ENCODE measurements at regions not wholly inside any gene's neighbourhood (a gene's known extent, or its start where the extent isn't known, plus 50 kb on each side); places are given as distances from the start of the nearest gene placed in this dataset.

DNA sequence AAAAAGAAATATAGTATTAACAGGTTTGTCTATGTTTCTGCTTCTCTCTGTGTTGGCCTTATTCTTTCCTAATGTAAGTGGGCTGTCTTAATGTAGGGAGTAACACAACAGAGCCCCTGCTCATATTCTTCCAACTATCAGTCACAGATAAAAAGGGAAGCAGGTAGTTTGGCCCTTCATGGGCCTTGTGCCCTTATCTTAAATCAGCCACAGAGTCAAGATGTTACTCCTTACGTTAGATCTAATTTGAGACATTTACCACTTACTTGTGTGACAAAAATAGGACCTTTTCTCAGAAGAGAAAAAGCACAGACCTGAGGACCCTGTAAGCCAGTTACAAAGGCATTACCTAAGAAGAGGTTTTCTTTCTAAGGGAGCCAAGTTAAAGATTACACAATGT is 589.0 kb downstream of the GRXCR1 start:
- TF ChIP-seq, protein P1, sequence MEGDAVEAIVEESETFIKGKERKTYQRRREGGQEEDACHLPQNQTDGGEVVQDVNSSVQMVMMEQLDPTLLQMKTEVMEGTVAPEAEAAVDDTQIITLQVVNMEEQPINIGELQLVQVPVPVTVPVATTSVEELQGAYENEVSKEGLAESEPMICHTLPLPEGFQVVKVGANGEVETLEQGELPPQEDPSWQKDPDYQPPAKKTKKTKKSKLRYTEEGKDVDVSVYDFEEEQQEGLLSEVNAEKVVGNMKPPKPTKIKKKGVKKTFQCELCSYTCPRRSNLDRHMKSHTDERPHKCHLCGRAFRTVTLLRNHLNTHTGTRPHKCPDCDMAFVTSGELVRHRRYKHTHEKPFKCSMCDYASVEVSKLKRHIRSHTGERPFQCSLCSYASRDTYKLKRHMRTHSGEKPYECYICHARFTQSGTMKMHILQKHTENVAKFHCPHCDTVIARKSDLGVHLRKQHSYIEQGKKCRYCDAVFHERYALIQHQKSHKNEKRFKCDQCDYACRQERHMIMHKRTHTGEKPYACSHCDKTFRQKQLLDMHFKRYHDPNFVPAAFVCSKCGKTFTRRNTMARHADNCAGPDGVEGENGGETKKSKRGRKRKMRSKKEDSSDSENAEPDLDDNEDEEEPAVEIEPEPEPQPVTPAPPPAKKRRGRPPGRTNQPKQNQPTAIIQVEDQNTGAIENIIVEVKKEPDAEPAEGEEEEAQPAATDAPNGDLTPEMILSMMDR (optimal IDR thresholded peaks at IDR 0.05 in 1 of 3, IDR thresholded peaks at IDR 0.05 in 1 of 3, conservative IDR thresholded peaks at IDR 0.05 in 1 of 3; ENCODE audit: extremely low read depth in 1 of 3, insufficient read depth in 2 of 3, low read length in 3 of 3), result no peak
- TF ChIP-seq EZH2 (IDR thresholded peaks at IDR 0.05; ENCODE audit: low read length), result no peak

All from keratinocyte (primary cell).